PC-9 (cell line): ENCODE measurements at regions not wholly inside any gene's neighbourhood (a gene's known extent, or its start where the extent isn't known, plus 50 kb on each side); places are given as distances from the start of the nearest gene placed in this dataset.

Experiments used
- BruUV-seq: library from RNA; stranded (reverse); fragments of 400-500 nt; replicated peaks from 2 replicates; lab custom pipeline; 2021; lab: Mats Ljungman, UMichigan
- CTCF ChIA-PET: fragments of 300-600 bp; sonication (Branson Sonifier 250); formaldehyde crosslinking; loops from one replicate; lab custom pipeline; 2022; ENCODE audit warnings: antibody characterized with exemption; lab: Charles Lee
- POLR2A ChIA-PET: fragments of 300-600 bp; sonication (Branson Sonifier 250); formaldehyde crosslinking; loops from one replicate; lab custom pipeline; 2022; ENCODE audit warnings: antibody characterized with exemption; ENCODE audit not compliant: unreplicated experiment; lab: Charles Lee
- DNase-seq, 2 experiments: peaks; one replicate each; pipeline versions ENCODE4 v3.0.0 to v3.0.0-alpha.2; 2015 to 2022; ENCODE audit warnings: mixed read lengths in 1 of 2
- H2AFZ ChIP-seq: fragments of 200-600 bp; sonication (generic); 2 replicates; pipeline ENCODE4 v1.8.1; 2017; ENCODE audit warnings: antibody characterized with exemption
- H3F3A ChIP-seq: fragments of 200-600 bp; sonication (generic); 2 replicates; pipeline ENCODE4 v1.8.1; 2017; ENCODE audit warnings: antibody characterized with exemption, mild to moderate bottlenecking, low read depth; ENCODE audit not compliant: insufficient read depth
- H3K27ac ChIP-seq: fragments of 200-600 bp; sonication (generic); 2 replicates; pipeline ENCODE4 v1.6.1; 2016; ENCODE audit warnings: mixed run types
- H3K27me3 ChIP-seq: fragments of 200-600 bp; sonication (generic); 2 replicates; pipeline ENCODE4 v1.6.1; 2016; ENCODE audit warnings: low read depth, mixed run types; ENCODE audit not compliant: insufficient read depth
- H3K36me3 ChIP-seq: fragments of 200-600 bp; sonication (generic); 2 replicates; pipeline ENCODE4 v1.6.1; 2016; ENCODE audit warnings: low read depth, mixed run types
- H3K4me1 ChIP-seq: fragments of 200-600 bp; sonication (generic); replicated peaks from 2 replicates; pipeline ENCODE4 v1.6.1; 2016; ENCODE audit warnings: mixed run types; ENCODE audit not compliant: insufficient read depth
- H3K4me2 ChIP-seq: fragments of 200-600 bp; sonication (generic); 2 replicates; pipeline ENCODE4 v1.6.1; 2017; ENCODE audit warnings: mixed run types
- H3K4me3 ChIP-seq: fragments of 200-600 bp; sonication (generic); 2 replicates; pipeline ENCODE4 v1.6.1; 2016; ENCODE audit warnings: mixed run types
- H3K79me2 ChIP-seq: fragments of 200-600 bp; sonication (generic); 2 replicates; pipeline ENCODE4 v1.6.1; 2017; ENCODE audit warnings: low read depth, mixed run types
- H3K9me2 ChIP-seq: fragments of 200-600 bp; sonication (generic); 2 replicates; pipeline ENCODE4 v1.8.1; 2017; ENCODE audit warnings: mild to moderate bottlenecking; ENCODE audit not compliant: insufficient read depth
- H3K9me3 ChIP-seq: fragments of 200-600 bp; sonication (generic); 2 replicates; pipeline ENCODE4 v1.8.1; 2016; ENCODE audit warnings: low read depth; ENCODE audit not compliant: insufficient read depth
- H4K20me1 ChIP-seq: fragments of 200-600 bp; sonication (generic); 2 replicates; pipeline ENCODE4 v1.8.1; 2017; ENCODE audit not compliant: insufficient read depth
- EZH2 ChIP-seq: fragments of 200-600 bp; sonication (generic); IDR thresholded peaks from 2 replicates; pipeline ENCODE4 v1.8.0; 2017; ENCODE audit warnings: antibody characterized with exemption, low read depth
- intact Hi-C: fragments of 100-400 bp; cut with micrococcal nuclease; formaldehyde crosslinking; loops from one replicate; pipeline ENCODE4 v1.10.0; 2022; ENCODE audit not compliant: unreplicated experiment
- TF ChIP-seq, protein P1 (sequence below): fragments of 200-600 bp; sonication (generic); conservative IDR thresholded peaks from 2 replicates; pipeline ENCODE4 v1.6.1; 2017; ENCODE audit warnings: mixed run types, antibody characterized with exemption, mild to moderate bottlenecking, moderate library complexity

DNA sequence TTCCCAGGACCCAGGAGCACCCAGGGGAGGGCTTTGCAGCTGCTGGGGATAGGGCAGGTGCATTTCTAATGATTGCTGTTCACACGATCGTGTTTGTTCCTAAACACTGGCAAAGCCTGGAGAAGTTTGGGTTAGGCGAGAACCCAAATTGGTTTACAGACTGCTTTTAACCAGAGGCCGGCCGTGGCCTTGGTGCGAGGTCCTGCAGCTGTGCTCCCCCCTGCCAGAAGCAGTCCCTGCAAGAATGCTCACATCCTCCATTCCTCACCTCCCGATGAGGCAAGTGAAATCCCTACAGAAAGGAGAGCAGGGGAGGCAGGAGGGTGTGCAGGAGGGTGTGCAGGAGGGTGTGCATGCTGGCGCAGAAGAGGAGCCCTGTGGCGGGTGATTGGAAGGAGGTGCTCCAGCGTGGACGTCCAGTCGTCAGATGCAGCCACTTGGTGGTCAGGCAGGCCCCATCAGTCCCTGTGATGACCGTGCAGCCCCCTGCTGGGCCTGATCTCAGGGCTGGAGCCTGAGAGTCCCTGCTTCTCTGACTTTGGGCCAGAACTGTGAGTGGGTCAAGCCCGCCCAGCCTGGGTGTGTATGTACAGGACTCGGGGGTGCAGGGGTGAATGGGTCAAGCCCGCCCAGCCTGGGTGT is 55.7 kb upstream of the FRMD1 start:
- ChIA-PET POLR2A (no interaction called here), CTCF (no interaction called here)
- Histone ChIP-seq H3K4me3 (no peak overlapping the region), H3K27me3 (peaks cover 93% of the 10 kb centered on the region), H3K9me3 (no peaks in the 10 kb centered on the region), H3K9me2 (no peaks in the 10 kb centered on the region), H3K4me1 (no peaks in the 10 kb centered on the region), H3K27ac (no peak overlapping the region), H2AFZ (no peak overlapping the region), H3F3A (no peaks in the 10 kb centered on the region), H3K4me2 (no peak overlapping the region), H4K20me1 (no peaks in the 10 kb centered on the region), H3K79me2 (no peaks in the 10 kb centered on the region), H3K36me3 (no peaks in the 10 kb centered on the region)
- no TSS peak for BruUV-seq
- no peak for DNase-seq
- TF ChIP-seq EZH2, result no peak
- TF ChIP-seq, protein P1, sequence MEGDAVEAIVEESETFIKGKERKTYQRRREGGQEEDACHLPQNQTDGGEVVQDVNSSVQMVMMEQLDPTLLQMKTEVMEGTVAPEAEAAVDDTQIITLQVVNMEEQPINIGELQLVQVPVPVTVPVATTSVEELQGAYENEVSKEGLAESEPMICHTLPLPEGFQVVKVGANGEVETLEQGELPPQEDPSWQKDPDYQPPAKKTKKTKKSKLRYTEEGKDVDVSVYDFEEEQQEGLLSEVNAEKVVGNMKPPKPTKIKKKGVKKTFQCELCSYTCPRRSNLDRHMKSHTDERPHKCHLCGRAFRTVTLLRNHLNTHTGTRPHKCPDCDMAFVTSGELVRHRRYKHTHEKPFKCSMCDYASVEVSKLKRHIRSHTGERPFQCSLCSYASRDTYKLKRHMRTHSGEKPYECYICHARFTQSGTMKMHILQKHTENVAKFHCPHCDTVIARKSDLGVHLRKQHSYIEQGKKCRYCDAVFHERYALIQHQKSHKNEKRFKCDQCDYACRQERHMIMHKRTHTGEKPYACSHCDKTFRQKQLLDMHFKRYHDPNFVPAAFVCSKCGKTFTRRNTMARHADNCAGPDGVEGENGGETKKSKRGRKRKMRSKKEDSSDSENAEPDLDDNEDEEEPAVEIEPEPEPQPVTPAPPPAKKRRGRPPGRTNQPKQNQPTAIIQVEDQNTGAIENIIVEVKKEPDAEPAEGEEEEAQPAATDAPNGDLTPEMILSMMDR, result no peak
- intact Hi-C loops, result no loop called here

DNA sequence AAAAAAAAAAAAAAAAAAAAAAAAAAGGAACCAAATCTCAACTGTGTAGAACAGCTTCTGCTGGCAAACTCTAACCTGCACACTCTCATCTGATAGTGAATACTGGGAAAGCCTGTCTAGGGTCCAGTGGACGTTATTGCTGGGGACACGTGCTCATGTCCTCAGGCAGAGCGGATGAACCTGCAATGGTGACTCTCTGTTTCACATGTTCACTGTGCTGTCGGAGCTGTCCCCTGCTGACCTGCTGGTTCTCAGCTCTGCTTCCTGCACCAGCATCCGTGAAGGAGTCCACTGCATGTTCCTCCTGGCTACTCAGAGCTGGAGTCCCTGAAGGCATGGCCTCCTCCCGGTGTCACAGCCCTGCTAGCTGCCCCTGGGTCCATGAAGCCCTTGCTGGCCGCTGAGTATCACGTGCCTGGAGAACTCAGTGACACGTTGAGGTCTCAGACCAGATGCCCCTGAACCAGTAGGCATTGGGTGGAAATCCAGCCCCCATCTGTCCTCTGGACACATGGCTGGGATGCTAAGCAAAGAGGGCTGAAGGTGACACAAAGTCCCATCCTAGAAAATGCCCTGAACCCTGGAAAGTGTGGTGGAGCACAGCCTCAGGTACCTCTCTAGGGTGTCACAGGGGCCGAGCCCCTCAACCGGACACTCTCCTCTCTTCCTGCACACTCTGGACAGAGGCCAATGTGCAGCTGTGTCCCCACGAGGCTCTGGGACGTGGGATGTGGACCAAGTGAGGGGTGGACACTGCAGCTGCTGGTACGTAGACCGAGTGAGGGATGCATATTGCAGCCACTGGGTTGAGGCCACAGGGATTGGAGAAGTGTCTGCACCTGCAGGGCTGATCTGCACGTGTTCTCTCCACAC is 54.9 kb upstream of the FRMD1 start:
- H3K4me1 ChIP-seq, result no peaks in the 10 kb centered on the region
- no peaks in the 10 kb centered on the region for H3K9me2 ChIP-seq
- intact Hi-C loops, result no loop called here
- H3F3A ChIP-seq, result no peaks in the 10 kb centered on the region
- ChIA-PET CTCF (no interaction called here), POLR2A (no interaction called here)
- H2AFZ ChIP-seq, result no peak overlapping the region
- H3K4me3 ChIP-seq, result no peak overlapping the region
- H3K27ac ChIP-seq, result no peak overlapping the region
- no peak overlapping the region for H3K4me2 ChIP-seq
- no peaks in the 10 kb centered on the region for H3K36me3 ChIP-seq
- no TSS peak for BruUV-seq
- no peaks in the 10 kb centered on the region for H3K9me3 ChIP-seq
- H4K20me1 ChIP-seq, result no peaks in the 10 kb centered on the region
- H3K79me2 ChIP-seq, result no peaks in the 10 kb centered on the region
- peaks cover 94% of the 10 kb centered on the region for H3K27me3 ChIP-seq
- TF ChIP-seq EZH2, result no peak
- TF ChIP-seq, protein P1, result no peak
- no peak for DNase-seq

DNA sequence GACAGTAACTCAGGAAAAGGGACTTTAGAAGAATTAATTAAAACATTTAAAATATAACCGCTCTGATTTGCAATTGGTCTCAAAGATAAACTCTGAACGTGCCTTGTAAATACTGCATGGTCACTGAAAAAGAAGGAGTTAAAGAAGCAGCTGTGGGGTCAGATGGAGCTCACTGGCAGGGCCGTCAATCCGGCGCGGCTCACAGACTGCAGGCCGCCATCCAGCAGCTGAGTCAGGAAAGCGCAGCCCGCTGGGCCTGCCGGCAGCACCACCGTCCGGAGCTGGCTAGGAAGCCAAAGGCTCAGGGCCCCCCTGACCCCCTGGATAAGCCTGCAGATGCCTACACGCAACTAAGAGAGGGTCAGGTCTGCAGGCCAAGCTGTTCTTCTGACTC is 54.2 kb upstream of the FRMD1 start:
- H3K36me3 ChIP-seq, result no peaks in the 10 kb centered on the region

More for the DNA sequence above, 54.2 kb upstream of the FRMD1 start:
- Histone ChIP-seq H3K4me1 (no peaks in the 10 kb centered on the region), H3K9me2 (no peaks in the 10 kb centered on the region), H3K79me2 (no peaks in the 10 kb centered on the region), H3K27me3 (peaks cover 94% of the 10 kb centered on the region), H3F3A (no peaks in the 10 kb centered on the region), H2AFZ (no peak overlapping the region), H3K4me2 (no peak overlapping the region), H3K4me3 (no peak overlapping the region), H3K9me3 (no peaks in the 10 kb centered on the region), H4K20me1 (no peaks in the 10 kb centered on the region), H3K27ac (no peak overlapping the region)
- BruUV-seq, result no TSS peak
- no peak for DNase-seq
- ChIA-PET POLR2A (no interaction called here), CTCF (no interaction called here)
- intact Hi-C loops, result no loop called here
- TF ChIP-seq EZH2, result no peak
- TF ChIP-seq, protein P1, result no peak
